IPS DF 4.7 (cell line): ENCODE measurements at regions not wholly inside any gene's neighbourhood (a gene's known extent, or its start where the extent isn't known, plus 50 kb on each side); places are given as distances from the start of the nearest gene placed in this dataset.
"Not testable (repeated sequence)": the region's sequence is repeated elsewhere in the genome, so short reads cannot be mapped to it uniquely, and the experiment has no call there.

Source experiments
- DNase-seq: peaks from one replicate; pipeline ENCODE4 v3.0.0-alpha.2; 2013; ENCODE audit warnings: low spot score; ENCODE audit errors: extremely low read depth

DNA sequence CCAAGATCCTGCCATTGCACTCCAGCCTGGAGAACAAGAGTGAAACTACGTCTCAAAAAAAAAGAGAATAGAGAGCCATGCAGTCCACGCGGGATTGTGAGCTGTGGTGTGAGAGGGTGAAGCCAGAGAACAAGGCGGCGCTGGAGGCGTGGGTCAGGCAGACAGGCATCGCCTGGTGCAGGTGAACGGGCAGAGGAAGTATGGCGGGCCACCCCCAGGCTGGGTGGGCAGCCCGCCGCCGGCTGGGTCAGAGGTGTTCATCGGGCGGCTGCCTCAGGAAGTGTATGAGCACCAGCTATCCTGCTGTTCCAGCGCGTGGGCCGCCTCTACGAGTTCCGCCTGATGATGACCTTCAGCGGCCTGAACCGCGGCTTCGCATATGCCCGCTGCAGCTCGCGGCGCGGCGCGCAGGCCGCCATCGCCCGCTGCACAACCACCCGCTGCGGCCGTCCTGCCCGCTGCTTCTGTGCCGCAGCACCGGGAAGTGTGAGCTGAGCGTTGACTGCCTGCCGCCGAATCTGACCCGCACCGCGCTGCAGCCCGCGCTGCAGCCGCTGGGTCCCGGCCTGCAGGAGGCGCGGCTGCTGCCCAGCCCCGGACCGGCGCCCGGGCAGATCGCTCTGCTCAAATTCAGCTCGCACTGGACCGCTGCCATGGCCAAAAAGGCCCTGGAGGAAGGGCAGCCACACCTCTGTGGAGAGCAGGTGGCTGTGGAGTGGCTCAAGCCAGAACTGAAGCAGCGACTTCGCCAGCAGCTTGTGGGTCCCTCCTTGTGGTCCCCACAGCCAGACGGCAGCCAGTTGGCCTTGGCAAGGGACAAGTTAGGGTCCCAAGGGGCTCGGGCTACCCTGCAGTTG, 95.5 kb upstream of the PLEKHM1 start:
- DNase-seq: not testable (repeated sequence)

DNA sequence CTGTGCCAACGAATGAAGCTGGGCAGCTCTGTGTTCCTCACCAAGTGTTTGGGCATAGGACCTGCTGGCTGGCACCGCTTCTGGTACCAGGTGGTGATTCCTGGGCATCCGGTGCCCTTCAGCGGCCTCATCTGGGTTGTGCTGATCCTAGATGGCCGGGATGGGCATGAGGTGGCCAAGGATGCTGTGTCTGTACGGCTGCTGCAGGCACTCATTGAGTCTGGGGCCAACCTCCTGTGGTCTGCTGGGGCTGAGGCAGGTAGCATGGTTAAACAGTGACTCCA, 96.1 kb upstream of the PLEKHM1 start:
- not testable (repeated sequence) for DNase-seq

DNA sequence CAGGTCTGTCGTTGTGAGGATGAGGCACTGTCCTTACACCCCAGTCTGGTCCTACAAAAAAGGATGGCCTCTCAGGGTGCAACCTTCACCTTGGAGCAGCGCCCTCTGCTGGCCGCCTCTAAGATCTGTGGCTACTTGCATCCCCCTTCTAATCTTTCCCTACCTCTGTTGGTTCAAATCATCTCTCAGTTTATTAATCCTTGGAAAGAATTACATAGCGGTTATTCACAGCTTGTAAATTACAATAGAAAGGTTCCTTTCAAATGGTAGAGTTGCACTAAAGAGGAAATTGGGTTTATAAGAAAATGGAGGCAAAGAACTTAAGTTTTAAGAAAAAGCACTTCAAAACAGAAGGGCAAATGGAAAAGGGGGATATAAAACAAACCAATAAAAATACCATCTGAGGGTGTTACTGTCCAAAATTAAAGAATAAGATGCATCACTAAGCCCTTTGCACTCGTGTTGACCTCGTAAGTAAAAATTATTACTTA, 102.0 kb upstream of the PLEKHM1 start:
- not testable (repeated sequence) for DNase-seq

- not testable (repeated sequence) for DNase-seq
Measured at GRCh38 chr17:45596347-45596746, 105.8 kb upstream of the PLEKHM1 start.

DNA sequence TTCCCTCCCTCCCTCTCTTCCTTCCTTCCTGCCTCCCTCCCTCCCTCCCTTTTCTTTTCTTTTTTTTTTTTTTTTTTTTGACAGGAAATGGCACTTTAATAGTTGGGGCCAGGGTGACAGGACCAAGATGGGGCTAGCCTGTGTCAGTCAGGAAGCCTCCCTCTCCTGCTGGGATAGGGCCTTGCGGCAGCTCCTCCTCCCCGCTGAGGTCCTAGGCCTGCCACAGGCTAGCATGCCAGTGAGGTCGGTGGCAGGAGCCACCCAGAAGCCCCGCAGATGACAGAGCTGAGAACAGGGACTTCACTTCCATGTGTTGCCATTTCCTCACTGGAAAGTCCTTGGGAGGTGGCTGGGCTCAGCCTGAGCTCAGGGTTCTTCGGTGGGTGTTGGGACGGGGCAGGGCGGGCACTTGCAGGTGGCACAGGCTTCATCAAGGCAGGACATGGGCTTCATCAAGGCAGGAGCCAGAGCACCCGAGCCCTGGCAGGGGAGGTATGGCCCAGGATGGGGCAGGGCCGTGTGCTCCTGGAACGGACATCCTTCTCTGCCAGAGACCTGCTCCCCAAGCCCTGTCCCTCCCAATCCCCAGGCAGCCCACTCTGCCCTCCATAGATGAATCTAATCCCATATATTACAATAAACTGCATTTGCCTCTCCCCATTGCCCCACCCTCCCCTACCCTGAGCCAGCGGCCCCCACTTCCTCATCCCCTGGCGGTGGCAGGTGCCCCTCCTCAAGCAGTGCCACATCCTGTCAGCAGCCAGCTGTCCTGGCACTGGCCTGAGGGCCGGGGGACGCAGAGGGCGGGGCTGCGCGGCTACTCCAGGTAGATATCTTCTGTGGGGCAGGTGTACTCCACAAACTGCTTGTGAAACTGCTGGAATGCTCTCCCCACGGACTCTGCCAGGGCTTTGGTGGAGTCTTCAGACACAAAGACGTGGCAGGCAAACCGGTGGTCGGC, 109.8 kb upstream of the PLEKHM1 start:
- not testable (repeated sequence) for DNase-seq

DNA sequence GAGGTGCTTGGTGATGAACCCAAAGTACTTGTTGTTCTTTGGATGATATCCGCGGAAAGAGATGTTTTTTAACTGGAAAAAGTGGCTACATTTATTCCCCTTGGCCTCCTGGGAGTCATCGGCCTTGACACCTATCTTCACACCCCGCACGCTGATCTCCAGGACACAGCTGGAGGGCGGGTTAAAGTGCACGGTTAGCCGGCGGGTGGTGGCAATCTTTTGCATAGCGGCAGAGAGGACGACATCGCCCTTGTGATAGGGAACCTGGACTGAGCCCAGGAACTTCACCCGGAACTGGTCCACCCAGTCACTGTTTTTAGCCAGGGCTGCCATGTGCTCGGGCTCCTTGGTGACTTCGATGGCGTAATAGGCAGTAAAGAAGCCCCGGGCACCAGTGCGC, 110.5 kb upstream of the PLEKHM1 start:
- DNase-seq: not testable (repeated sequence)

DNA sequence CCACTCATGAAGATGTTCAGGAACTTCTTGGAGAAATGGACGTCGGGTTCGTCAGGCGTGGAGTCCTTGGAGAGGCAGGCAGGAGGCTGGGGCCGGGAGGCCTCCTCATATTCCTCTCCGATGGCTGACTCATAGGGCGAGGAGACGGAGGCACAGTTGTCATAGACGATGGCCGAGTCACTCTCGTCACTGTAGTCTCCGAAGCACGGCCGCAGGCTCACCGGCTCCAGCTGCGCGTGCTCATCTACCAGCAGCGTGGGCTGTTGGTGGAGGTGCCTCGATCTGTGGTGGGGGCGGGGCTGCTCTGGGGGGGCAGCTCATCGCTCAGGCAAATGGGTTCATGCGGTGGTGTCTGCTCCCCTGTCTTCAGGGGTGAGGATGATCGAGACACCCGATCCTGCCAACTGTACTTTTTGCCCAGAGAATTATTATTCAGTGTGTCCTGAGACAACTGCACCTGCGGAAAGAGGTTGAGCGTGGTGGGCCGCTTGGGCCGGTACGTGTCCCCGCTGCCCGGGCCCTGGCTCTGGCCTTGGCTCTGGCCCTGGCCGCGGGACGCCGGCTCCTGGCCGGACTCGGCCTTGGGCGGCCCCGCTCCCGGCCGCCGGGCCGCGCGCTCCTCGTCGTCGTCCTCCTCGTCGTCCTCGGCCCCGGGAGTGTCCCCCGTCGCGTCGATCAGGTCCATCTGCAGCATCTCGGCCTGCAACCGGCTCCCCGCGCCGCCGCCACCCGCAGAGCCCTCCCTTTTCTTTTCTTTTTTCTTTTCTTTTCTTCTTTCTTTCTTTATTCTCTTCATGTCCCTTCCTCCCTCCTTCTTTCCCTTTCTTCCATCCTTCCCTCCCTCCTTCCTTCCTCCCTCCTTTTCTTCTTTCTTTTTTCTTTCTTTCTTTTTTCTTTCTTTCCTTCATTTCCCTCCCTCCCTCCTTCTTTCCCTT, 111.4 kb upstream of the PLEKHM1 start:
- DNase-seq: not testable (repeated sequence)

GRCh38 chr17:45605751-45606150, 115.2 kb upstream of the PLEKHM1 start:
- not testable (repeated sequence) for DNase-seq

DNA sequence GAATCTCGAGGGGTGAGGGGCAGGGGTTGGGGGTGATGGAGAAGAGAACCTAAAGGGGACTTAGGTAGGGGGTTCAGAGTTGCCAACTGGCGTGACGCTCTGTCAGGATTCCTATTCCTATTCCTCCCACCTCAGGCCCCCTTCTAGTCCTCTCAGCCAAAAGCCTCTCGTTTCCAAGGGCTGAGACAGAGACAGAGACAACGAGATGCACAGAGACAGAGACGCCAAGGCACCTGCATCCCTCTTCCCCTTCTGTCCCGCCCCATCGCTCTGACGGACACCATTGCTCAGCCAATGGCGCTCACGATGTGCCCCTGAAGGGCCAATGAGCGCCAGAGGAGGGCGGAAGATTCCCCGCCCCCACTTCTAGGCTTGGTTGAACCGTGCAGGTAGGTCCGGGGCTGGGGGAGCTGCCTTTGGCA, 129.5 kb upstream of the PLEKHM1 start:
- peak; percentile 49 for DNase-seq

GRCh38 chr17:45620468-45620867, 129.9 kb upstream of the PLEKHM1 start:
- DNase-seq: not testable (repeated sequence)

DNA sequence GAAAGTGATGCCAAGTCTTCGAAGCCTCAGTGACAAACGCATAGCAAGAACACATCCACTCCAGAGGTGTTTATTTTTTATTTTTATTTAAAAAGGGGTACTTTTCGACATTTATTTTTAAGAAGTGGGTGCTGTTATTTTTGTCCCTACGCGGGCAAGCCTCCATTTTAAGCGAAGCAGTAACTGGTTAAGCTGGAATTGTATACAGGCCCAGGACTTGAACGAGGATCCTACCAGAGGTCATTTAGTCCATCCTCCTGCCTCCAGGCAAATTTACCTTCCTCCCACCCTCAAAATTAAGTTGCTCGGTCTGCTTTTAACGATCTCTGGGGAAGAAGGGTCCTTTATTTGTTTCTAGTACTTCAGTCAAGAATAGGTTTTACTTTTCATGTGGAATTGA, 130.6 kb upstream of the PLEKHM1 start:
- not testable (repeated sequence) for DNase-seq

DNA sequence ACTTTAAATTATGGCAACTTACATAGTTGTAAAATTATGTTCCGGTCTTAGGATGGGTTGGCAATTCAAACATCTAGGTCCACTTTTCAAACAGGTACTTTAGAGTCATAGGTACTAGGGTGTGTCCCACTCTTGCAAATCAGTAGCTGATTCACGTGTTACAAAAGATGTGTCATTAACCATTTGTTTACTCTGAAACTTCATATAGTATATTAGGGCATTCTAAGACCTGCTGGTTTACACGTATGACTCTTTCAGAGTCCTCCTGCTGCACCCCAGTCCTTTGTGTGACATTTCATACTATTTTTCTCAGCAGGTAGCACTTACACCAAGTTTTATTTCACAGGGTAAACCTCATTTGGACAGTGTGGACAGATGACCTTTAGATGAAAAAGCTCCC, 131.8 kb upstream of the PLEKHM1 start:
- not testable (repeated sequence) for DNase-seq

DNA sequence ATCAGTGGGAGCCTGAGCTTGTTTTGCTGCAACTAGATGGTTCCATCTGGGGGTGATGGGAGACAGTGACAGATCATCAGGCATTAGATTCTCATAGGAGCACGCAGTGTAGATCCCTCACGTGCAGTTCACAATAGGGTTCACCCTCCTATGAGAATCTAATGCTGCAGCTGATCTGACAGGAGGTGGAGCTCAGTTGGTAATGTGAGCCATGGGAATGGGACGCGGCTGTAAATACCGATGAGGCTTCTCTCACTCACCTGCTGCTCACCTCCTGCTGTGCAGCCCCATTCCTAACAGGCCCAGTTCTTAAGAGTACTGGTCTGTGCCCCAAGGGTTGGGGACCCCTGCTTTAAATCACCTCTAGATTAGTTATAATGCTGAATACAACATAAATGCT, 137.5 kb upstream of the PLEKHM1 start:
- DNase-seq: no peak

DNA sequence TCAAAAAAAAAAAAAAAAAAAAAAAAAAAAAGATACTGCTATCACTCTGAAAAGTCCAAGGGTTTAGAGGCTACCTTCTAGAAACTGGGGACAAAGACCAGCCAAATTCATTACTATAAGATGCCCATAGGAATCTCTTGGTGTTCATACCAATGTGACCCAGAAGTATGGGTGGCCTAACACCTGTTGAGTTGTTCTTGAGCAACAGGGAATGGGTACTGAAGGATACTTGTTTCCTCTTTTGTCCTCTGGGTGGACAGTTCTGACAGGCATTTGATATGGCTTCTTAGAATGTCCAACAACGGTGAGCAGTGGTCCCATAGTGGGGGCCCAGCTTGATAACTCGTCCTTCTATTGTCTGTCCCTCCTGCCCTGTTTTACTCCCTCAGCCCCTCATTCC, 141.4 kb upstream of the PLEKHM1 start:
- DNase-seq: no peak

DNA sequence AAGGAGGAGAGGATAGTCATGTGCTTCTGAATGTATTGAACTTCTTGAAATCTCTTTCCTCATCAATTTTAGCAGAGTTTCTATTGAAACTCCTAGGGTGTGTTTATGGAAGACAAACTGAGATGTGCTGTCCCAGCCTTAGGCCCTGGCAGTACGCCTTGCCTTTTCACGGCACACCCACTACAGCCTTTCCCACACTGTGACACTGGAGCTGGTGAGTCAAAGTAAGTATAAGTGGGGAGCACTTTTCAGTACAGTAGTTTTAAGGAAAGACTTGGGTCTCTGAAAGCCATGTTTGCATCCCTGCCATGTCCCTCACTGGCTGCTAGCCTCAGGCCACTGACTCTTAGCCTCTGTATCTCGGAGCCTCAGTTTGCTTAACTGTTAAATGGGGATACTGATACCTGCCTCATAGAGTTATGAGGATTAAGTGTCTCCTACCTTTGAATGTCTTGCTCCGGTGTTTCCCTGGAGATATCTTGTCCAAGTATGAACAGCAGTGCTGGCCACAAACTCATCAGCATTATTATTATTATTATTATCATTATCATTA, 144.7 kb upstream of the CRHR1 start:
- DNase-seq: no peak

DNA sequence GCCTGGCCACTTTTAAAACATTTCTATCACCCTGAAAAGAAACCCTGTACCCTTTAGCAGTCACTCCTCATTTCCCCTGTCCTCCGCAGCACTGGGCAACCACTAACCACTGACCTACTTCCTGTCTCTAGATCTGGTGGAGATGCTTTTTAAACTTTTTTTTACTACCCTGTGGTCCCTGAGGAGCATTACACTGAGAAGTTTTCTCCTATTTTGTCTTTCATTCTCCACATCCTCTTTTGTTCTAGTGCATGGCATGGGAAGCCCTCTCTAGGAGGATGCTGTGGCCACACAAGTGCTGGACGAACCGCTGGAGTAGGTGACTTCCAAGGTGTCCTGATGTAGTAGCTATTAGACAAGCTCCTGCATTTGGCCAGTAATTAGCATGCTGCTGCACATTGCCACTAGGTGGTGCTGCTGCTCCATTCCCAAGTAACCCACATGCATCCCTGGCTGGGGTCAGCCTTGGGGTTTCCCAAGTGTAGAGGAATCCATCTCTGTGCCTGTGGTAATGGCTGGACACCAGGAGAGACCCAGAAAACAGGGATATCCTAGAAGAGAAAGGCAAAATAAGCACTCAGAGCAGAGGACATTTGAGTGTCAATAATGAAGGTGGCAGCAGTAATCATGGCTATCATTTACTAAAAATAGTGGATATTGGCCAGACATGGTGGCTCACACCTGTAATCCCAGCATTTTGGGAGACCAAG, 143.8 kb upstream of the CRHR1 start:
- DNase-seq: peak; percentile 88

GRCh38 chr17:45641541-45641940, 142.6 kb upstream of the CRHR1 start:
- no peak for DNase-seq

- no peak for DNase-seq
Measured at GRCh38 chr17:45643591-45643990, 140.5 kb upstream of the CRHR1 start.

- not testable (repeated sequence) for DNase-seq
Measured at GRCh38 chr17:45644637-45645036, 139.5 kb upstream of the CRHR1 start.

GRCh38 chr17:45645330-45645729, 138.8 kb upstream of the CRHR1 start:
- DNase-seq: no peak
